ENCODE measurements at regions not wholly inside any gene's neighbourhood (a gene's known extent, or its start where the extent isn't known, plus 50 kb on each side); places are given as distances from the start of the nearest gene placed in this dataset.
"Not testable (repeated sequence)": the region's sequence is repeated elsewhere in the genome, so short reads cannot be mapped to it uniquely, and the experiment has no call there.

- DNase-seq (ENCODE audit: low spot score in 2 of 2) (no peak), ATAC-seq (no peak)
- Mint-ChIP-seq H3K9me3 (peaks cover 15 to 16% of the 10 kb centered on the region in 2 donors), H3K27ac (no peak overlapping the region), H3K36me3 (peaks cover 0 to 7% of the 10 kb centered on the region in 2 donors)
Measured at GRCh38 chr5:85545129-85545528, 1072.6 kb upstream of the COX7C start.

GRCh38 chr5:85549229-85549628 is 1068.5 kb upstream of the COX7C start:
- peaks cover 20 to 41% of the 10 kb centered on the region in 2 donors for H3K9me3 Mint-ChIP-seq
- no peak overlapping the region for H3K27ac Mint-ChIP-seq
- DNase-seq (ENCODE audit: low spot score in 2 of 2), result no peak
- no peak for ATAC-seq
- H3K36me3 Mint-ChIP-seq, result peaks cover 5 to 7% of the 10 kb centered on the region in 2 donors

- Mint-ChIP-seq H3K9me3 (peaks cover 24 to 44% of the 10 kb centered on the region in 2 donors), H3K27ac (no peak overlapping the region), H3K36me3 (peaks cover 5 to 7% of the 10 kb centered on the region in 2 donors)
- no peak for DNase-seq (ENCODE audit: low spot score in 2 of 2)
- no peak for ATAC-seq
Measured at GRCh38 chr5:85549836-85550599, 1067.7 kb upstream of the COX7C start.

GRCh38 chr5:85556464-85556863 is 1061.3 kb upstream of the COX7C start:
- Mint-ChIP-seq H3K9me3 (peaks cover 41 to 53% of the 10 kb centered on the region in 2 donors), H3K36me3 (peaks cover 0 to 18% of the 10 kb centered on the region in 2 donors), H3K27ac (no peak overlapping the region)
- no peak for DNase-seq (ENCODE audit: low spot score in 2 of 2)
- no peak for ATAC-seq

GRCh38 chr5:85576666-85577065 is 1041.1 kb upstream of the COX7C start:
- DNase-seq (ENCODE audit: low spot score in 2 of 2) (no peak), ATAC-seq (no peak)
- peaks cover 4 to 8% of the 10 kb centered on the region in 2 donors for H3K9me3 Mint-ChIP-seq
- H3K27ac Mint-ChIP-seq, result no peak overlapping the region
- H3K36me3 Mint-ChIP-seq, result no peaks in the 10 kb centered on the region

- peaks cover 11 to 22% of the 10 kb centered on the region in 2 donors for H3K36me3 Mint-ChIP-seq
- not testable (repeated sequence) for ATAC-seq; H3K27ac Mint-ChIP-seq; DNase-seq (ENCODE audit: low spot score in 2 of 2)
- peaks cover 36 to 41% of the 10 kb centered on the region in 2 donors for H3K9me3 Mint-ChIP-seq
Measured at GRCh38 chr5:85587806-85588205, 1029.9 kb upstream of the COX7C start.

GRCh38 chr5:85588268-85588667 is 1029.5 kb upstream of the COX7C start:
- ATAC-seq; DNase-seq (ENCODE audit: low spot score in 2 of 2); H3K27ac Mint-ChIP-seq: not testable (repeated sequence)
- H3K9me3 Mint-ChIP-seq, result peaks cover 37 to 39% of the 10 kb centered on the region in 2 donors
- peaks cover 11 to 22% of the 10 kb centered on the region in 2 donors for H3K36me3 Mint-ChIP-seq

- Mint-ChIP-seq H3K9me3 (peaks cover 17 to 24% of the 10 kb centered on the region in 2 donors), H3K27ac (no peak overlapping the region), H3K36me3 (peaks cover 0 to 14% of the 10 kb centered on the region in 2 donors)
- ATAC-seq (no peak), DNase-seq (ENCODE audit: low spot score in 2 of 2) (no peak)
Measured at GRCh38 chr5:85590764-85591163, 1027.0 kb upstream of the COX7C start.

- no peak overlapping the region for H3K27ac Mint-ChIP-seq
- H3K9me3 Mint-ChIP-seq, result peaks cover 17 to 20% of the 10 kb centered on the region in 2 donors
- peaks cover 0 to 11% of the 10 kb centered on the region in 2 donors for H3K36me3 Mint-ChIP-seq
- DNase-seq (ENCODE audit: low spot score in 2 of 2), result no peak
- ATAC-seq, result no peak
Measured at GRCh38 chr5:85591311-85591710, 1026.4 kb upstream of the COX7C start.

- ATAC-seq (no peak), DNase-seq (ENCODE audit: low spot score in 2 of 2) (no peak)
- peaks cover 0 to 23% of the 10 kb centered on the region in 2 donors for H3K9me3 Mint-ChIP-seq
- H3K36me3 Mint-ChIP-seq, result no peaks in the 10 kb centered on the region
- no peak overlapping the region for H3K27ac Mint-ChIP-seq
Measured at GRCh38 chr5:85602843-85603242, 1014.9 kb upstream of the COX7C start.

- Mint-ChIP-seq H3K36me3 (no peaks in the 10 kb centered on the region), H3K27ac (peak overlapping the region in 1 of 2 donors; percentile 36), H3K9me3 (peaks cover 0 to 23% of the 10 kb centered on the region in 2 donors)
- DNase-seq (ENCODE audit: low spot score in 2 of 2), result no peak
- no peak for ATAC-seq
Measured at GRCh38 chr5:85604378-85604777, 1013.4 kb upstream of the COX7C start.

GRCh38 chr5:85604786-85605185 is 1013.0 kb upstream of the COX7C start:
- Mint-ChIP-seq H3K27ac (peak overlapping the region in 1 of 2 donors; percentile 36), H3K36me3 (no peaks in the 10 kb centered on the region), H3K9me3 (peaks cover 0 to 23% of the 10 kb centered on the region in 2 donors)
- DNase-seq (ENCODE audit: low spot score in 2 of 2) (no peak), ATAC-seq (no peak)

GRCh38 chr5:85605381-85605780 is 1012.4 kb upstream of the COX7C start:
- Mint-ChIP-seq H3K36me3 (no peaks in the 10 kb centered on the region), H3K9me3 (peaks cover 0 to 23% of the 10 kb centered on the region in 2 donors), H3K27ac (no peak overlapping the region)
- DNase-seq (ENCODE audit: low spot score in 2 of 2), result no peak
- no peak for ATAC-seq

- Mint-ChIP-seq H3K9me3 (peaks cover 17 to 18% of the 10 kb centered on the region in 2 donors), H3K36me3 (peaks cover 0 to 7% of the 10 kb centered on the region in 2 donors), H3K27ac (no peak overlapping the region)
- DNase-seq (ENCODE audit: low spot score in 2 of 2) (no peak), ATAC-seq (no peak)
Measured at GRCh38 chr5:85614489-85614888, 1003.3 kb upstream of the COX7C start.

- no peak overlapping the region for H3K27ac Mint-ChIP-seq
- ATAC-seq (no peak), DNase-seq (ENCODE audit: low spot score in 2 of 2) (no peak)
- H3K36me3 Mint-ChIP-seq, result peaks cover 0 to 7% of the 10 kb centered on the region in 2 donors
- H3K9me3 Mint-ChIP-seq, result peaks cover 22% of the 10 kb centered on the region in 2 donors
Measured at GRCh38 chr5:85621668-85622067, 996.1 kb upstream of the COX7C start.

GRCh38 chr5:85628153-85628552 is 989.6 kb upstream of the COX7C start:
- DNase-seq (ENCODE audit: low spot score in 2 of 2) (no peak), ATAC-seq (no peak)
- Mint-ChIP-seq H3K9me3 (peaks cover 0 to 4% of the 10 kb centered on the region in 2 donors), H3K36me3 (no peaks in the 10 kb centered on the region), H3K27ac (no peak overlapping the region)

GRCh38 chr5:85638495-85639125 is 979.1 kb upstream of the COX7C start:
- H3K9me3 Mint-ChIP-seq; H3K27ac Mint-ChIP-seq; H3K36me3 Mint-ChIP-seq; DNase-seq (ENCODE audit: low spot score in 2 of 2); ATAC-seq: not testable (repeated sequence)

All from activated naive CD4-positive, alpha-beta T cell treated with anti-CD3 and anti-CD28 coated beads, Interleukin-2, amount 50 U/mL, for 72 hours (primary cell).